Body of pancreas (tissue), 4 donors: ENCODE measurements at regions not wholly inside any gene's neighbourhood (a gene's known extent, or its start where the extent isn't known, plus 50 kb on each side); places are given as distances from the start of the nearest gene placed in this dataset.

ENCODE experiments used
- ATAC-seq: fragments of 150-250 bp; one replicate; pipeline ENCODE4 v1.9.1; 2016
- DNase-seq, 4 donors: peaks; one replicate each; pipeline ENCODE4 v3.0.0-alpha.2; 2019
- H3K27ac ChIP-seq, 4 donors: fragments of 200-600 bp; sonication (generic); 1 replicate in 3 of 4; 2 replicates in 1 of 4; pipeline versions ENCODE4 v1.5.1 to v1.6.1; 2016 to 2019; ENCODE audit warnings: mild to moderate bottlenecking in 1 of 4, mixed read lengths in 1 of 4, moderate library complexity in 1 of 4
- H3K27me3 ChIP-seq, 2 donors: fragments of 200-600 bp; sonication (generic); one replicate each; pipeline ENCODE4 v1.6.0; 2016; ENCODE audit warnings: mild to moderate bottlenecking in 1 of 2
- H3K36me3 ChIP-seq, 2 donors: fragments of 200-600 bp; sonication (generic); replicated peaks in 1 of 2; 2 replicates each; pipeline ENCODE4 v1.5.1; 2016; ENCODE audit warnings: low read depth in 2 of 2; ENCODE audit not compliant: insufficient read depth in 1 of 2
- H3K4me1 ChIP-seq: fragments of 200-600 bp; sonication (generic); one replicate; pipeline ENCODE4 v1.6.0; 2016
- H3K4me3 ChIP-seq, 2 donors: fragments of 200-600 bp; sonication (generic); 1 replicate in 1 of 2; 2 replicates in 1 of 2; pipeline ENCODE4 v1.5.1; 2016 to 2019
- H3K9me3 ChIP-seq, 3 donors: fragments of 200-600 bp; sonication (generic); 1 replicate in 2 of 3; 2 replicates in 1 of 3; pipeline ENCODE4 v1.5.1; 2016
- POLR2A ChIP-seq, 3 donors: fragments of 450-650 bp; IDR thresholded peaks; one replicate each; pipeline ENCODE4 v1.6.1; 2016; ENCODE audit warnings: antibody characterized with exemption in 3 of 3, mild to moderate bottlenecking in 2 of 3
- WGBS, 2 donors: methylation state at CpG; one replicate each; pipeline ENCODE4 v1.1.5; 2017; 5-methylcytosine and 5-hydroxymethylcytosine counted together
- intact Hi-C: fragments of 100-400 bp; cut with DNase I; formaldehyde crosslinking; loops from one replicate; pipeline ENCODE4 v1.15.1; 2023
- TF ChIP-seq, protein P1 (sequence below), 7 experiments: fragments of 450-650 bp in 4 of 7; fragments of 200-600 bp in 3 of 7; sonication (generic) in 3 of 7; IDR thresholded peaks; one replicate each; pipeline ENCODE4 v1.5.1; 2016 to 2019; ENCODE audit warnings: antibody characterized with exemption in 7 of 7

DNA sequence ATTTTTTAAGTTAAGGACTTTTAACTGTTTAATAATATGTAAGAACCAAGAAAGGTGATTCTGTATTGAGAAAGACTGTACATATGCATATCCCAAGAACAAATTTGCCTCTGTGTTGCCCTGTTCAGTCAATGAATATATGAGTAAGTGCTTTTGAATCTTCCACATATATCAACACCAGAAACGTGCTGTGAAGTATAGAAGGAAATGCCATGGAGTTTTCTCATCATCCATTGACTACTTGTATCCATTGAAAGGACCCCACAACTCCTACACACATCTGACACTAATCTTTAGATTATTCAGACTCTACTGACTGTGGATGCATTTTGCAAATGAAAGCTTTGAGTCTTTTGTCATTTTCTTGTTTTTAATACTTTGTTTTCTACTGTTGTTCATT, 366.9 kb downstream of the S1PR1 start:
- no peak for ATAC-seq
- DNase-seq, result no peak
- no peaks in the 10 kb centered on the region for H3K36me3 ChIP-seq
- H3K4me1 ChIP-seq, result no peaks in the 10 kb centered on the region
- no peaks in the 10 kb centered on the region for H3K27me3 ChIP-seq
- intact Hi-C loops, result no loop called here
- WGBS, 2 donors, result 13 to 26% methylated on average over 1 of the region's 1 CpG
- no peaks in the 10 kb centered on the region for H3K9me3 ChIP-seq
- TF ChIP-seq POLR2A (IDR thresholded peaks at IDR 0.05), result no peak
- TF ChIP-seq, protein P1, sequence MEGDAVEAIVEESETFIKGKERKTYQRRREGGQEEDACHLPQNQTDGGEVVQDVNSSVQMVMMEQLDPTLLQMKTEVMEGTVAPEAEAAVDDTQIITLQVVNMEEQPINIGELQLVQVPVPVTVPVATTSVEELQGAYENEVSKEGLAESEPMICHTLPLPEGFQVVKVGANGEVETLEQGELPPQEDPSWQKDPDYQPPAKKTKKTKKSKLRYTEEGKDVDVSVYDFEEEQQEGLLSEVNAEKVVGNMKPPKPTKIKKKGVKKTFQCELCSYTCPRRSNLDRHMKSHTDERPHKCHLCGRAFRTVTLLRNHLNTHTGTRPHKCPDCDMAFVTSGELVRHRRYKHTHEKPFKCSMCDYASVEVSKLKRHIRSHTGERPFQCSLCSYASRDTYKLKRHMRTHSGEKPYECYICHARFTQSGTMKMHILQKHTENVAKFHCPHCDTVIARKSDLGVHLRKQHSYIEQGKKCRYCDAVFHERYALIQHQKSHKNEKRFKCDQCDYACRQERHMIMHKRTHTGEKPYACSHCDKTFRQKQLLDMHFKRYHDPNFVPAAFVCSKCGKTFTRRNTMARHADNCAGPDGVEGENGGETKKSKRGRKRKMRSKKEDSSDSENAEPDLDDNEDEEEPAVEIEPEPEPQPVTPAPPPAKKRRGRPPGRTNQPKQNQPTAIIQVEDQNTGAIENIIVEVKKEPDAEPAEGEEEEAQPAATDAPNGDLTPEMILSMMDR (IDR thresholded peaks at IDR 0.05), result no peak
- H3K4me3 ChIP-seq, result no peak overlapping the region
- H3K27ac ChIP-seq, result no peak overlapping the region

DNA sequence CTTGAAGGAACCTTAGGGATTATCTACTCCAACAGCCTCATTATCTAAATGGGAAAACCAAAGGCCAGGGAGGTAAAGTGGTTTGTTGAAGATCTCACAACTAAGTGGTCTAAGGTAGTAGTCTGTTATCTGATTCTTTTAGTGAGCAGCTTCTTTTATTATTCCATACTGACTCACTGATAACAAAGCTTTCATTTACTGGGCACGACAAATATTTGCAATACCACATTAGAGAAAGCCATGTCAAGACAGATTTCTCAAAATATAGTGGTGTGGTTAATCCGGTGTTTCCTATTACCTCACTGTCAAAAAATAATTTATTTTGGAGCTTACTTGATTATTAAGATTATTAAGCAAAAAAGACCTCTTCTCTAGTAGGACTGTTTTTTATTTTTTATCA, 369.1 kb downstream of the S1PR1 start:
- ATAC-seq (no peak), DNase-seq (no peak)
- WGBS, 2 donors, result 21 to 35% methylated on average over 2 of the region's 2 CpGs
- Histone ChIP-seq H3K36me3 (no peaks in the 10 kb centered on the region), H3K27ac (no peak overlapping the region), H3K9me3 (peaks cover 0 to 3% (median 0%) of the 10 kb centered on the region in 3 donors), H3K27me3 (no peaks in the 10 kb centered on the region), H3K4me1 (no peaks in the 10 kb centered on the region), H3K4me3 (no peak overlapping the region)
- TF ChIP-seq, protein P1 (IDR thresholded peaks at IDR 0.05), result no peak
- TF ChIP-seq POLR2A (IDR thresholded peaks at IDR 0.05), result no peak
- intact Hi-C loops, result no loop called here

DNA sequence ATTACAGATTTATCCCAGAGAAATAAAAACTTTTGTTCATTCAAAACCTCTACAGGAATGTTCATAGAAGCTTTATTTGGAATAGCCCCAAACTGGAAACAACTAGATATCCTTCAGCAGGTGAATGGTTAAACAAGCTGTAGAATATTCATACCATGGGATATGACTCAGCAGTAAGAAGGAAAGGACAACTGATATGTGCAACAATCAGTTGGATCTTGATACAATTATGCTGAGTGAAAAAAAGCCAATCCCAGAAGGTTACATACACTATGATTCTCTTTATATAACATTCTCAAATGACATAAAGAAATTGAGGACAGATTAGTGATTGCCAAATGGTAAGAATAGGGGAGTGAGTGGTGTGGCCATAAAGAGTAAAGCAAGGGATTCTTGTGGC, 376.7 kb downstream of the S1PR1 start:
- intact Hi-C loops, result no loop called here
- no peaks in the 10 kb centered on the region for H3K36me3 ChIP-seq
- peaks cover 0 to 3% (median 0%) of the 10 kb centered on the region in 3 donors for H3K9me3 ChIP-seq
- no peak overlapping the region for H3K4me3 ChIP-seq
- DNase-seq (no peak), ATAC-seq (no peak)
- H3K4me1 ChIP-seq, result no peaks in the 10 kb centered on the region
- H3K27me3 ChIP-seq, result no peaks in the 10 kb centered on the region
- H3K27ac ChIP-seq, result no peak overlapping the region
- TF ChIP-seq POLR2A (IDR thresholded peaks at IDR 0.05), result no peak
- TF ChIP-seq, protein P1 (IDR thresholded peaks at IDR 0.05), result no peak

DNA sequence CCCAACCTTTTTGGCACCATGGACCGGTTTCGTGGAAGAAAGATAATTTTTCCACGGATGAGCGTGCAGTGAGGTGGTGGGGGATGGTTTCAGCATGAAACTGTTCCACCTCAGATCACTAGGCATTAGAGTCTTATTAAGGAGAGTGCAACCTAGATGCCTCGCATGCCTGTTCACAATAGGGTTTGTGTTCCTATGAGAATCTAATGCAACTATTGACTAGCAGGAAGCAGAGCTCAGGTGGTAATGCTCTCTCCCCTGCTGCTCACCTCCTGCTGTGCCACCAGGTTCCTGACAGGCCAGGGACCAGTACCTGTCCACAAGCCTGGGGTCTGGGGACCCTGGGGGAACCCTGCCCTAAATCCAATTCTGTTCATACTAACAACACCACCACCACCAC, 377.8 kb downstream of the OLFM3 start:
- ATAC-seq (no peak), DNase-seq (no peak)
- intact Hi-C loops, result no loop called here
- H3K27me3 ChIP-seq, result no peaks in the 10 kb centered on the region
- H3K4me1 ChIP-seq, result no peaks in the 10 kb centered on the region
- no peaks in the 10 kb centered on the region for H3K36me3 ChIP-seq
- TF ChIP-seq POLR2A (IDR thresholded peaks at IDR 0.05), result no peak
- H3K27ac ChIP-seq, result no peak overlapping the region
- 63 to 65% methylated on average over 5 of the region's 5 CpGs for WGBS, 2 donors
- H3K9me3 ChIP-seq, result no peaks in the 10 kb centered on the region
- no peak overlapping the region for H3K4me3 ChIP-seq

DNA sequence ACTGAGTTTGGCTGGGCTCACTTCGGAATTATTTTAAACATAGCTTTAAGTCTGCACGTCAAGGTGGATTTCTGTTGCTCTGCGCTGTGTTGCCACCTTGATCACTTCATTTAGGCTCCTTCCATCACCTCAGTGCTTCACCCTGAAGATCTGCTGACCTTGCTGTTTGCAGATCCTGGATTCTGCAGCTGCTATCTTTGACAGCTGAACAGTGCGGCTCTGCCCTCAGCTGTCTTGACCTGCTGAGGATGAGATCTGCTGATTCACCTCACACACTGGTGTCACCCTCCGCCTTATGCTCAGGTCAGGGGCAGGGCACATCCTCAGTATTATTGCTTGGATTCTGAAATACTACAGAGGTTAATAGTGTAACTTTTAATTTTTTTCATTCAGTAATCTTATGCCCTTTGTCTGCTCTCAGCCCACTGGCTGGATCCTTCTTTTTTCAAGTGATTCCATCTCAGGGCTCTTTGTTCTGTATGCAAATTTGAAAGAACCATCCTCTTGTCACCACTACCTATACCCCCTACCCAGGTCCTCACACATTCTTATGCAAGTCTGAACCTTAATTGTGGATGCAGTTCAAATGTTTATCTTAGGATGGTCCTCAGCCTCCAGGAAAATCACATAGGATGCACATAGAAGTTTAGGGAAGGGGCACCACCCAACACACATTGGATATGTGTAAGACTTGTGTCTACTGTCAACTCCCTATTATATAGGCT, 364.0 kb downstream of the OLFM3 start:
- TF ChIP-seq, protein P1 (IDR thresholded peaks at IDR 0.05), result no peak
- no peak for TF ChIP-seq POLR2A (IDR thresholded peaks at IDR 0.05)
- no peak overlapping the region for H3K4me3 ChIP-seq
- DNase-seq, result no peak
- H3K36me3 ChIP-seq, result no peaks in the 10 kb centered on the region
- no peaks in the 10 kb centered on the region for H3K9me3 ChIP-seq
- no peak overlapping the region for H3K27ac ChIP-seq
- ATAC-seq, result no peak
- intact Hi-C loops, result no loop called here
- no peaks in the 10 kb centered on the region for H3K4me1 ChIP-seq
- H3K27me3 ChIP-seq, result no peaks in the 10 kb centered on the region
- WGBS, 2 donors, result 47 to 53% methylated on average over 5 of the region's 5 CpGs
